Liver (tissue), 8 donors: ENCODE measurements at regions not wholly inside any gene's neighbourhood (a gene's known extent, or its start where the extent isn't known, plus 50 kb on each side); places are given as distances from the start of the nearest gene placed in this dataset.

Experiments
- DNase-seq: peaks from one replicate; pipeline ENCODE4 v3.0.0-alpha.2; 2017; ENCODE audit warnings: low spot score
- H3K27ac ChIP-seq, 2 donors: one replicate each; pipeline ENCODE4 v1.7.0; 2013; ENCODE audit warnings: inconsistent platforms in 2 of 2, low read length in 2 of 2, control low read depth in 1 of 2, low read depth in 1 of 2, mild to moderate bottlenecking in 1 of 2
- H3K27me3 ChIP-seq, 4 donors: one replicate each; pipeline versions ENCODE4 v1.6.1 to v1.7.0; 2013; ENCODE audit warnings: low read length in 3 of 4, inconsistent platforms in 1 of 4, mild to moderate bottlenecking in 1 of 4, moderate library complexity in 1 of 4; ENCODE audit not compliant: control insufficient read depth in 4 of 4, insufficient read depth in 4 of 4
- H3K36me3 ChIP-seq, 4 donors: one replicate each; pipeline versions ENCODE4 v1.6.1 to v1.7.0; 2013; ENCODE audit warnings: low read length in 3 of 4, mild to moderate bottlenecking in 3 of 4, low read depth in 1 of 4, moderate library complexity in 1 of 4; ENCODE audit not compliant: control insufficient read depth in 4 of 4, insufficient read depth in 3 of 4
- H3K4me1 ChIP-seq, 4 donors: one replicate each; pipeline versions ENCODE4 v1.6.1 to v1.7.0; 2013; ENCODE audit warnings: low read length in 3 of 4, mild to moderate bottlenecking in 3 of 4, moderate library complexity in 1 of 4; ENCODE audit not compliant: control insufficient read depth in 4 of 4, insufficient read depth in 4 of 4
- H3K4me3 ChIP-seq, 3 donors: one replicate each; pipeline versions ENCODE4 v1.6.1 to v1.7.0; 2013; ENCODE audit warnings: low read length in 3 of 3, control low read depth in 1 of 3, low read depth in 1 of 3, mild to moderate bottlenecking in 1 of 3
- H3K9ac ChIP-seq, 2 donors: one replicate each; pipeline ENCODE4 v1.7.0; 2013; ENCODE audit warnings: low read length in 2 of 2, mild to moderate bottlenecking in 2 of 2, moderate library complexity in 2 of 2, control low read depth in 1 of 2, low read depth in 1 of 2
- H3K9me3 ChIP-seq, 4 donors: one replicate each; pipeline versions ENCODE4 v1.6.1 to v1.7.0; 2013; ENCODE audit warnings: low read length in 3 of 4; ENCODE audit not compliant: control insufficient read depth in 4 of 4
- ATF3 ChIP-seq: IDR thresholded peaks from 2 replicates; pipeline ENCODE4 v1.6.1; 2016; ENCODE audit warnings: antibody characterized with exemption
- CTCF ChIP-seq: fragments of 150-350 bp; IDR thresholded peaks from 2 replicates; pipeline ENCODE4 v1.5.1; 2017; ENCODE audit warnings: improper control_type of control experiment, low read depth, low read length; ENCODE audit not compliant: missing input control
- FOXA1 ChIP-seq: IDR thresholded peaks from 2 replicates; pipeline ENCODE4 v1.6.1; 2016; ENCODE audit warnings: antibody characterized with exemption
- FOXA2 ChIP-seq: IDR thresholded peaks from 2 replicates; pipeline ENCODE4 v1.6.1; 2016; ENCODE audit warnings: antibody characterized with exemption
- GABPA ChIP-seq, 2 donors: IDR thresholded peaks in 1 of 2; conservative IDR thresholded peaks in 1 of 2; 2 replicates each; pipeline ENCODE4 v1.6.1; 2016; ENCODE audit warnings: antibody characterized with exemption in 2 of 2, mild to moderate bottlenecking in 1 of 2, moderate library complexity in 1 of 2
- HNF4A ChIP-seq, 2 donors: conservative IDR thresholded peaks; 2 replicates each; pipeline ENCODE4 v1.6.1; 2016; ENCODE audit warnings: antibody characterized with exemption in 2 of 2, mild to moderate bottlenecking in 2 of 2
- HNF4G ChIP-seq: IDR thresholded peaks from 2 replicates; pipeline ENCODE4 v1.6.1; 2016; ENCODE audit warnings: antibody characterized with exemption
- JUND ChIP-seq, 2 donors: IDR thresholded peaks; 2 replicates each; pipeline ENCODE4 v1.6.1; 2016; ENCODE audit warnings: antibody characterized with exemption in 2 of 2
- MAX ChIP-seq: IDR thresholded peaks from 2 replicates; pipeline ENCODE4 v1.6.1; 2016; ENCODE audit warnings: antibody characterized with exemption
- NR2F2 ChIP-seq: IDR thresholded peaks from 2 replicates; pipeline ENCODE4 v1.6.1; 2016; ENCODE audit warnings: antibody characterized with exemption
- RAD21 ChIP-seq, 2 donors: IDR thresholded peaks; 2 replicates each; pipeline ENCODE4 v1.6.1; 2016; ENCODE audit warnings: antibody characterized with exemption in 2 of 2, mild to moderate bottlenecking in 2 of 2
- REST ChIP-seq: IDR thresholded peaks from 2 replicates; pipeline ENCODE4 v1.6.1; 2016; ENCODE audit warnings: antibody characterized with exemption, mild to moderate bottlenecking
- SP1 ChIP-seq: IDR thresholded peaks from 2 replicates; pipeline ENCODE4 v1.6.1; 2018; ENCODE audit warnings: antibody characterized with exemption, mild to moderate bottlenecking
- TAF1 ChIP-seq: conservative IDR thresholded peaks from 2 replicates; pipeline ENCODE4 v1.6.1; 2016; ENCODE audit warnings: antibody characterized with exemption, mild to moderate bottlenecking
- YY1 ChIP-seq: IDR thresholded peaks from 2 replicates; pipeline ENCODE4 v1.6.1; 2016; ENCODE audit warnings: antibody characterized with exemption, mild to moderate bottlenecking
- ZBTB33 ChIP-seq: IDR thresholded peaks from 2 replicates; pipeline ENCODE4 v1.6.1; 2016; ENCODE audit warnings: antibody characterized with exemption
- WGBS: extraction: QIAGEN DNeasy Blood & Tissue Kit; methylation state at CpG from one replicate; pipeline ENCODE4 v1.1.7; 2013; 5-methylcytosine and 5-hydroxymethylcytosine counted together
- donor health status: healthy.
- donor health status: healthy.
- donor health status: healthy.
- donor health status: healthy.
- donor health status: healthy.

- Histone ChIP-seq H3K4me3 (no peak overlapping the region), H3K9ac (no peak overlapping the region), H3K36me3 (no peaks in the 10 kb centered on the region), H3K4me1 (no peaks in the 10 kb centered on the region), H3K27me3 (no peaks in the 10 kb centered on the region), H3K27ac (no peak overlapping the region), H3K9me3 (peaks cover 0 to 2% (median 0%) of the 10 kb centered on the region in 4 donors)
- WGBS: 65% methylated on average over 3 of the region's 3 CpGs
- no peak for TF ChIP-seq TAF1
- no peak for TF ChIP-seq CTCF
- no peak for TF ChIP-seq GABPA (IDR thresholded peaks at IDR 0.05 in 1 of 2, conservative IDR thresholded peaks at IDR 0.05 in 1 of 2)
- TF ChIP-seq HNF4G: no peak
- no peak for TF ChIP-seq NR2F2
- TF ChIP-seq MAX: no peak
- DNase-seq: no peak
Observed at GRCh38 chr2:221186873-221187272, 385.2 kb downstream of the EPHA4 start.

- no peak for DNase-seq
- Histone ChIP-seq H3K4me1 (no peaks in the 10 kb centered on the region), H3K27me3 (no peaks in the 10 kb centered on the region), H3K36me3 (no peaks in the 10 kb centered on the region), H3K9me3 (peaks cover 0 to 2% (median 0%) of the 10 kb centered on the region in 4 donors), H3K9ac (no peak overlapping the region), H3K4me3 (no peak overlapping the region), H3K27ac (no peak overlapping the region)
- TF ChIP-seq NR2F2 (no peak), RAD21 (IDR thresholded peaks at IDR 0.05) (no peak), GABPA (IDR thresholded peaks at IDR 0.05 in 1 of 2, conservative IDR thresholded peaks at IDR 0.05 in 1 of 2) (no peak), YY1 (no peak), MAX (no peak), FOXA1 (no peak), CTCF (no peak), HNF4G (no peak), ZBTB33 (no peak), JUND (IDR thresholded peaks at IDR 0.05) (no peak), TAF1 (no peak), SP1 (no peak), HNF4A (conservative IDR thresholded peaks at IDR 0.05) (no peak), FOXA2 (no peak), REST (no peak), ATF3 (no peak)
- 44% methylated on average over 8 of the region's 8 CpGs for WGBS
Observed at GRCh38 chr2:221189431-221190067, 382.6 kb downstream of the EPHA4 start.
